K562 (cell line): ENCODE measurements at regions not wholly inside any gene's neighbourhood (a gene's known extent, or its start where the extent isn't known, plus 50 kb on each side); places are given as distances from the start of the nearest gene placed in this dataset.

Experiments used
- ATAC-seq: fragments of 200-7000 bp; cut with Tn5 transposase; 3 replicates; pipeline ENCODE4 v1.9.1; 2020; ENCODE audit warnings: moderate library complexity
- BruUV-seq: library from RNA; stranded (reverse); fragments of 400-500 nt; replicated peaks from 2 replicates; lab custom pipeline; 2021; lab: Mats Ljungman, UMichigan
- CTCF ChIA-PET: fragments of 300-600 bp; formaldehyde crosslinking; extraction: SDS; loops from one replicate; lab custom pipeline; 2021; ENCODE audit warnings: low intra/inter-chr PET ratio; lab: Yijun Ruan, JAX
- POLR2A ChIA-PET: fragments of 300-600, 350-650 bp; sonication (Branson Sonifier 250); formaldehyde crosslinking; extraction: SDS; loops from one replicate; lab custom pipeline; 2021; ENCODE audit warnings: antibody characterized with exemption, inconsistent platforms; lab: Yijun Ruan, JAX
- DNase-seq, 4 experiments: peaks; one replicate each; pipeline versions ENCODE4 v3.0.0 to v3.0.0-alpha.2; 2011 to 2018; ENCODE audit warnings: low spot score in 3 of 4, mixed read lengths in 3 of 4; ENCODE audit errors: extremely low read depth in 1 of 4
- FAIRE-seq: peaks from 2 replicates; lab custom pipeline; 2011; peaks lifted over from hg19 to GRCh38; lab: Jason Lieb, UNC
- H2AFZ ChIP-seq: 2 replicates; pipeline ENCODE4 v1.6.0; 2011; ENCODE audit warnings: low read depth, low read length, control low read depth, inconsistent platforms
- H3K27ac ChIP-seq: fragments of 200-600 bp; 3 replicates; pipeline ENCODE4 v1.8.0; 2011; ENCODE audit warnings: low read depth, mild to moderate bottlenecking, control low read depth, inconsistent platforms, low read length, moderate library complexity, mixed read lengths; ENCODE audit errors: extremely low read depth
- H3K27me3 ChIP-seq, 2 experiments: fragments of 300-600 bp in 1 of 2; 2 replicates in 1 of 2; 3 replicates in 1 of 2; pipeline versions ENCODE4 v1.6.0 to v1.8.0; 2011; ENCODE audit warnings: inconsistent platforms in 2 of 2, low read length in 2 of 2, mild to moderate bottlenecking in 1 of 2, mixed read lengths in 1 of 2, moderate library complexity in 1 of 2; ENCODE audit not compliant: control insufficient read depth in 2 of 2, insufficient read depth in 2 of 2
- H3K36me3 ChIP-seq: fragments of 300-600 bp; 3 replicates; pipeline ENCODE4 v1.8.0; 2011; ENCODE audit warnings: mild to moderate bottlenecking, low read length, inconsistent platforms; ENCODE audit not compliant: control insufficient read depth, insufficient read depth
- H3K4me1 ChIP-seq, 2 experiments: fragments of 200-600 bp in 1 of 2; replicated peaks in 1 of 2; 2 replicates in 1 of 2; 3 replicates in 1 of 2; pipeline versions ENCODE4 v1.5.1 to v1.8.0; 2011; ENCODE audit warnings: inconsistent platforms in 2 of 2, low read length in 2 of 2, mild to moderate bottlenecking in 1 of 2, mixed read lengths in 1 of 2, moderate library complexity in 1 of 2; ENCODE audit not compliant: control insufficient read depth in 2 of 2, insufficient read depth in 2 of 2
- H3K4me2 ChIP-seq: 2 replicates; pipeline ENCODE4 v1.6.1; 2011; ENCODE audit warnings: low read length, control low read depth, inconsistent platforms, mixed read lengths; ENCODE audit not compliant: insufficient read depth
- H3K4me3 ChIP-seq: fragments of 200-600 bp; sonication (generic), shearing (Covaris generic); 2 replicates; pipeline ENCODE4 v1.5.1; 2016; ENCODE audit warnings: control low read depth, inconsistent platforms
- H3K79me2 ChIP-seq: fragments of 200-600 bp; 3 replicates; pipeline ENCODE4 v1.8.0; 2011; ENCODE audit warnings: low read length, inconsistent platforms; ENCODE audit not compliant: control insufficient read depth, insufficient read depth
- H3K9ac ChIP-seq, 2 experiments: 2 replicates each; pipeline versions ENCODE4 v1.6.0 to v1.6.1; 2011; ENCODE audit warnings: low read depth in 2 of 2, low read length in 2 of 2, control low read depth in 1 of 2, inconsistent platforms in 1 of 2, mild to moderate bottlenecking in 1 of 2, mixed read lengths in 1 of 2; ENCODE audit not compliant: insufficient read depth in 1 of 2
- H3K9me1 ChIP-seq: one replicate; pipeline ENCODE4 v1.6.0; 2011; ENCODE audit warnings: inconsistent platforms, mild to moderate bottlenecking, low read length, moderate library complexity; ENCODE audit not compliant: control insufficient read depth, insufficient read depth
- H3K9me3 ChIP-seq: replicated peaks from 2 replicates; pipeline ENCODE4 v1.5.1; 2011; ENCODE audit warnings: low read depth, low read length, inconsistent platforms; ENCODE audit not compliant: control insufficient read depth, insufficient read depth
- H4K20me1 ChIP-seq: replicated peaks from 2 replicates; pipeline ENCODE4 v1.6.1; 2011; ENCODE audit warnings: low read length, inconsistent platforms, mixed read lengths; ENCODE audit not compliant: control insufficient read depth, insufficient read depth
- ARHGAP35 ChIP-seq: fragments of 450-650 bp; IDR thresholded peaks from 2 replicates; pipeline ENCODE4 v1.6.1; 2018; ENCODE audit not compliant: partially characterized antibody
- CHD4 ChIP-seq: fragments of 200-600 bp; sonication (generic); IDR thresholded peaks from 3 replicates; pipeline ENCODE4 v1.6.1; 2012; ENCODE audit warnings: low read depth, mild to moderate bottlenecking, mixed read lengths, low read length, inconsistent platforms; ENCODE audit not compliant: insufficient read depth, insufficient replicate concordance, poor library complexity, severe bottlenecking
- KLF16 ChIP-seq: IDR thresholded peaks from 2 replicates; pipeline ENCODE4 v1.6.1; 2016; ENCODE audit warnings: antibody characterized with exemption
- MLLT1 ChIP-seq, 2 experiments: fragments of 450-650 bp; IDR thresholded peaks; 2 replicates each; pipeline ENCODE4 v1.6.1; 2016
- PHF20 ChIP-seq: fragments of 450-650 bp; IDR thresholded peaks from 2 replicates; pipeline ENCODE4 v1.6.1; 2018; ENCODE audit not compliant: partially characterized antibody
- SIRT6 ChIP-seq: IDR thresholded peaks from one replicate; pipeline ENCODE4 v1.6.1; 2012; ENCODE audit warnings: low read depth, mild to moderate bottlenecking, control low read depth, inconsistent platforms, low read length, moderate library complexity
- SRSF7 ChIP-seq: fragments of 200-400 bp; formaldehyde crosslinking; optimal IDR thresholded peaks from 2 replicates; pipeline ENCODE3; 2017; ENCODE audit warnings: mild to moderate bottlenecking, low read depth, low read length
- YBX1 ChIP-seq: fragments of 450-650 bp; IDR thresholded peaks from 2 replicates; pipeline ENCODE4 v1.7.1; 2016; ENCODE audit warnings: mild to moderate bottlenecking
- ZNF134 ChIP-seq: fragments of 250-450 bp; sonication (Bioruptor Pico); conservative IDR thresholded peaks from 2 replicates; pipeline ENCODE4 v1.4.0; 2020
- ZNF217 ChIP-seq: sonication (generic); formaldehyde crosslinking; IDR thresholded peaks from 2 replicates; pipeline ENCODE4 v1.8.0; 2022; ENCODE audit warnings: mild to moderate bottlenecking, missing genetic modification reagents
- ZNF644 ChIP-seq: fragments of 200-800 bp; sonication (Bioruptor generic); IDR thresholded peaks from 2 replicates; pipeline ENCODE4 v1.6.1; 2016; ENCODE audit warnings: low read depth, missing genetic modification characterization, missing compliant biosample characterization
- ZSCAN29 ChIP-seq: fragments of 450-650 bp; IDR thresholded peaks from 2 replicates; pipeline ENCODE4 v1.6.1; 2017
- WGBS: fragments of 100-300 bp; shearing (Covaris generic); methylation state at CpG from one replicate; pipeline ENCODE4 v1.1.6; 2016; ENCODE audit warnings: low coverage, mixed read lengths; ENCODE audit not compliant: insufficient coverage; ENCODE audit errors: missing lambda C conversion rate; 5-methylcytosine and 5-hydroxymethylcytosine counted together
- in situ Hi-C: fragments of 300-500 bp; cut with MboI; formaldehyde crosslinking; loops from 4 replicates; pipeline ENCODE4 v1.15.0; 2018; ENCODE audit warnings: inconsistent platforms, mixed read lengths
- intact Hi-C: fragments of 100-400 bp; cut with micrococcal nuclease; formaldehyde crosslinking; loops from 2 replicates; pipeline ENCODE4 v1.14.2; 2022

- 0% methylated on average over 2 of the region's 2 CpGs for WGBS
- TF ChIP-seq CHD4 (no peak), ZNF644 (tag) (no peak), MLLT1 (IDR thresholded peaks at IDR 0.05) (no peak), ZSCAN29 (no peak), PHF20 (no peak), SRSF7 (no peak), ARHGAP35 (no peak), KLF16 (no peak), ZNF134 (CRISPR knock-in tag) (no peak), YBX1 (no peak), ZNF217 (no peak), SIRT6 (no peak)
- H3K79me2 ChIP-seq, result no peaks in the 10 kb centered on the region
- no peak overlapping the region for H2AFZ ChIP-seq
- no peaks in the 10 kb centered on the region for H3K9me3 ChIP-seq
- ChIA-PET CTCF (no interaction called here), POLR2A (no interaction called here)
- intact Hi-C loops, result no loop called here
- H4K20me1 ChIP-seq, result no peaks in the 10 kb centered on the region
- DNase-seq, result no peak
- BruUV-seq, result no TSS peak
- H3K4me1 ChIP-seq, result no peaks in the 10 kb centered on the region
- ATAC-seq, result no peak
- no peak overlapping the region for H3K4me2 ChIP-seq
- in situ Hi-C loops, result no loop called here
- no peaks in the 10 kb centered on the region for H3K27me3 ChIP-seq
- H3K4me3 ChIP-seq, result no peak overlapping the region
- H3K36me3 ChIP-seq, result no peaks in the 10 kb centered on the region
- no peak overlapping the region for H3K9ac ChIP-seq
- FAIRE-seq, result no peak
- H3K9me1 ChIP-seq, result no peaks in the 10 kb centered on the region
- no peak overlapping the region for H3K27ac ChIP-seq
Measured at GRCh38 chr2:192578780-192579179, 384.0 kb upstream of the TMEFF2 start.
